Retinal pigment epithelial cell (primary cell): ENCODE measurements at regions not wholly inside any gene's neighbourhood (a gene's known extent, or its start where the extent isn't known, plus 50 kb on each side); places are given as distances from the start of the nearest gene placed in this dataset.

Experiments
- DNase-seq: peaks from one replicate; pipeline ENCODE4 v3.0.0-alpha.2; 2010; ENCODE audit warnings: low read depth
- H3K4me3 ChIP-seq: 2 replicates; pipeline ENCODE4 v1.5.1; 2011; ENCODE audit warnings: mild to moderate bottlenecking, low read length, control low read depth, moderate library complexity
- CTCF ChIP-seq: conservative IDR thresholded peaks from 2 replicates; pipeline ENCODE4 v1.5.1; 2011; ENCODE audit warnings: low read depth, low read length, control low read depth, inconsistent platforms

- no peak overlapping the region for H3K4me3 ChIP-seq
- no peak for DNase-seq
- no peak for TF ChIP-seq CTCF
Observed at GRCh38 chr1:193729429-193729828, 543.0 kb upstream of the B3GALT2 start.

GRCh38 chr1:193727850-193728249, 541.4 kb upstream of the B3GALT2 start:
- no peak overlapping the region for H3K4me3 ChIP-seq
- no peak for DNase-seq
- no peak for TF ChIP-seq CTCF

GRCh38 chr1:193726722-193727121, 540.3 kb upstream of the B3GALT2 start:
- no peak overlapping the region for H3K4me3 ChIP-seq
- no peak for DNase-seq
- TF ChIP-seq CTCF = no peak

GRCh38 chr1:193712392-193712791, 526.0 kb upstream of the B3GALT2 start:
- no peak overlapping the region for H3K4me3 ChIP-seq
- TF ChIP-seq CTCF = no peak
- no peak for DNase-seq

- DNase-seq = no peak
- TF ChIP-seq CTCF = no peak
- no peak overlapping the region for H3K4me3 ChIP-seq
Observed at GRCh38 chr1:193709607-193710006, 523.2 kb upstream of the B3GALT2 start.

GRCh38 chr1:193707271-193708021, 521.0 kb upstream of the B3GALT2 start:
- no peak for TF ChIP-seq CTCF
- H3K4me3 ChIP-seq = no peak overlapping the region
- peak; percentile 80 for DNase-seq

- no peak overlapping the region for H3K4me3 ChIP-seq
- DNase-seq = no peak
- no peak for TF ChIP-seq CTCF
Observed at GRCh38 chr1:193706766-193707165, 520.4 kb upstream of the B3GALT2 start.
